B cell (primary cell): ENCODE measurements at regions not wholly inside any gene's neighbourhood (a gene's known extent, or its start where the extent isn't known, plus 50 kb on each side); places are given as distances from the start of the nearest gene placed in this dataset.

Source experiments
- CTCF ChIP-seq: fragments of 200-600 bp; IDR thresholded peaks from one replicate; pipeline ENCODE4 v1.8.0; 2022; ENCODE audit warnings: antibody characterized with exemption, mild to moderate bottlenecking
- EZH2 ChIP-seq: IDR thresholded peaks from 2 replicates; pipeline ENCODE4 v1.6.1; 2012; ENCODE audit warnings: borderline replicate concordance, low read depth, mild to moderate bottlenecking, moderate library complexity, low read length; ENCODE audit not compliant: insufficient read depth, poor library complexity, severe bottlenecking

GRCh38 chrX:46039526-46039925 is 505.7 kb downstream of the ZNF674 start:
- no peak for TF ChIP-seq CTCF
- no peak for TF ChIP-seq EZH2
